Natural killer cell (primary cell): ENCODE measurements at regions not wholly inside any gene's neighbourhood (a gene's known extent, or its start where the extent isn't known, plus 50 kb on each side); places are given as distances from the start of the nearest gene placed in this dataset.

Experiments
- ATAC-seq, 3 donors: fragments of 150-1000 bp in 2 of 3; fragments of 200-7000 bp in 1 of 3; cut with Tn5 transposase; 1 replicate in 1 of 3; 2 replicates in 2 of 3; pipeline ENCODE4 v1.10.0; 2021; ENCODE audit warnings: mild to moderate bottlenecking in 2 of 3, moderate library complexity in 2 of 3
- DNase-seq, 2 donors: peaks; one replicate each; pipeline versions ENCODE4 v3.0.0 to v3.0.0-alpha.2; 2013 to 2021; ENCODE audit warnings: mixed read lengths in 1 of 2
- H3K27ac ChIP-seq: one replicate; pipeline ENCODE4 v1.5.1; 2013; ENCODE audit warnings: mild to moderate bottlenecking, low read length
- H3K27me3 ChIP-seq: one replicate; pipeline ENCODE4 v1.6.1; 2013; ENCODE audit warnings: low read length; ENCODE audit not compliant: control insufficient read depth, insufficient read depth
- H3K36me3 ChIP-seq: one replicate; pipeline ENCODE4 v1.6.1; 2013; ENCODE audit warnings: low read length; ENCODE audit not compliant: control insufficient read depth, insufficient read depth
- H3K4me1 ChIP-seq: one replicate; pipeline ENCODE4 v1.6.1; 2013; ENCODE audit warnings: low read length; ENCODE audit not compliant: control insufficient read depth, insufficient read depth
- H3K4me3 ChIP-seq: one replicate; pipeline ENCODE4 v1.5.1; 2013; ENCODE audit warnings: low read length
- H3K9me3 ChIP-seq: one replicate; pipeline ENCODE4 v1.6.1; 2013; ENCODE audit warnings: low read length; ENCODE audit not compliant: control insufficient read depth, insufficient read depth
- H3K27ac Mint-ChIP-seq, 2 donors: one replicate each; pipeline ENCODE4 v1.8.0; 2022; ENCODE audit warnings: mild to moderate bottlenecking in 2 of 2, mixed read lengths in 2 of 2, moderate library complexity in 1 of 2
- H3K27me3 Mint-ChIP-seq, 2 donors: one replicate each; pipeline ENCODE4 v1.8.0; 2022; ENCODE audit warnings: low read depth in 2 of 2, mixed read lengths in 2 of 2
- H3K36me3 Mint-ChIP-seq: one replicate; pipeline ENCODE4 v1.8.0; 2022; ENCODE audit warnings: mixed read lengths
- H3K4me1 Mint-ChIP-seq, 2 donors: one replicate each; pipeline ENCODE4 v1.8.0; 2022; ENCODE audit warnings: mixed read lengths in 2 of 2
- H3K4me3 Mint-ChIP-seq: one replicate; pipeline ENCODE4 v1.8.0; 2022; ENCODE audit warnings: mild to moderate bottlenecking, moderate library complexity, mixed read lengths
- H3K9me3 Mint-ChIP-seq, 2 donors: one replicate each; pipeline ENCODE4 v1.8.0; 2022; ENCODE audit warnings: mixed read lengths in 2 of 2
- WGBS: methylation state at CpG from one replicate; pipeline ENCODE4 v1.1.7; 2013; ENCODE audit warnings: missing lambda C conversion rate; ENCODE audit not compliant: insufficient coverage; 5-methylcytosine and 5-hydroxymethylcytosine counted together
- intact Hi-C: fragments of 100-400 bp; cut with micrococcal nuclease; formaldehyde crosslinking; loops from one replicate; pipeline ENCODE4 v1.14.2; 2022
- TF ChIP-seq, protein P1 (sequence below): fragments of 200-600 bp; IDR thresholded peaks from one replicate; pipeline ENCODE4 v1.8.0; 2022; ENCODE audit warnings: antibody characterized with exemption

GRCh38 chr18:78296166-78296565 lies 683.5 kb upstream of the SALL3 start:
- H3K4me1 ChIP-seq = no peaks in the 10 kb centered on the region
- H3K27me3 ChIP-seq = no peaks in the 10 kb centered on the region
- H3K27ac ChIP-seq = no peak overlapping the region
- TF ChIP-seq, protein P1, sequence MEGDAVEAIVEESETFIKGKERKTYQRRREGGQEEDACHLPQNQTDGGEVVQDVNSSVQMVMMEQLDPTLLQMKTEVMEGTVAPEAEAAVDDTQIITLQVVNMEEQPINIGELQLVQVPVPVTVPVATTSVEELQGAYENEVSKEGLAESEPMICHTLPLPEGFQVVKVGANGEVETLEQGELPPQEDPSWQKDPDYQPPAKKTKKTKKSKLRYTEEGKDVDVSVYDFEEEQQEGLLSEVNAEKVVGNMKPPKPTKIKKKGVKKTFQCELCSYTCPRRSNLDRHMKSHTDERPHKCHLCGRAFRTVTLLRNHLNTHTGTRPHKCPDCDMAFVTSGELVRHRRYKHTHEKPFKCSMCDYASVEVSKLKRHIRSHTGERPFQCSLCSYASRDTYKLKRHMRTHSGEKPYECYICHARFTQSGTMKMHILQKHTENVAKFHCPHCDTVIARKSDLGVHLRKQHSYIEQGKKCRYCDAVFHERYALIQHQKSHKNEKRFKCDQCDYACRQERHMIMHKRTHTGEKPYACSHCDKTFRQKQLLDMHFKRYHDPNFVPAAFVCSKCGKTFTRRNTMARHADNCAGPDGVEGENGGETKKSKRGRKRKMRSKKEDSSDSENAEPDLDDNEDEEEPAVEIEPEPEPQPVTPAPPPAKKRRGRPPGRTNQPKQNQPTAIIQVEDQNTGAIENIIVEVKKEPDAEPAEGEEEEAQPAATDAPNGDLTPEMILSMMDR = no peak
- H3K27ac Mint-ChIP-seq = no peak overlapping the region
- intact Hi-C loops = no loop called here
- no peaks in the 10 kb centered on the region for H3K4me1 Mint-ChIP-seq
- H3K36me3 ChIP-seq = no peaks in the 10 kb centered on the region
- peaks cover 0 to 2% of the 10 kb centered on the region in 2 donors for H3K27me3 Mint-ChIP-seq
- DNase-seq = no peak
- ATAC-seq = no peak
- no peaks in the 10 kb centered on the region for H3K36me3 Mint-ChIP-seq
- WGBS = 75% methylated on average over 11 of the region's 13 CpGs
- H3K4me3 ChIP-seq = no peak overlapping the region
- H3K9me3 Mint-ChIP-seq = no peaks in the 10 kb centered on the region
- H3K9me3 ChIP-seq = no peaks in the 10 kb centered on the region
- no peak overlapping the region for H3K4me3 Mint-ChIP-seq

DNA sequence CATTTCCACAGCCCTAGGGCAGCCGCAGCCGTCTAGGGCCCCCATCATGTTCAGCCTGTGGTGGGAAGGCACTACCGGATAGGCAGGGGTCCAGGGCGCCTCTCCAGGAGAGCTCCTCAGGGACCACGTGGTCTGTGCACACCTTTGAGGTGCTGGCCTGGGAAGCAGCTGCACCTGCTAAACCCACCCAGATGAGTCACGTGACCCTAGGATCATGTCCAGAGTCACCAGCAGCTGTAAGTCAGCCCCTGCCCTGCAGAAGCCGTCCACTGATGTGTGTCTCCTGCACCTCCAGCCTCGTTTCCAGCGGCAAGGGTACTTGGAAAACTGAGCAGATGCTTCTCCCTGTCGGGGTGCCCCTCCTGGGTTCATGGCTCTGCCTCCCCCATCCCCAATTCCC lies 682.6 kb upstream of the SALL3 start:
- DNase-seq (no peak), ATAC-seq (no peak)
- no peaks in the 10 kb centered on the region for H3K4me1 ChIP-seq
- 83% methylated on average over 10 of the region's 10 CpGs for WGBS
- TF ChIP-seq, protein P1 = no peak
- H3K4me3 Mint-ChIP-seq = no peak overlapping the region
- H3K27ac Mint-ChIP-seq = no peak overlapping the region
- H3K27ac ChIP-seq = no peak overlapping the region
- H3K9me3 Mint-ChIP-seq = no peaks in the 10 kb centered on the region
- H3K27me3 Mint-ChIP-seq = peaks cover 0 to 2% of the 10 kb centered on the region in 2 donors
- no peaks in the 10 kb centered on the region for H3K4me1 Mint-ChIP-seq
- no peaks in the 10 kb centered on the region for H3K9me3 ChIP-seq
- H3K36me3 Mint-ChIP-seq = no peaks in the 10 kb centered on the region
- H3K4me3 ChIP-seq = no peak overlapping the region
- no peaks in the 10 kb centered on the region for H3K36me3 ChIP-seq
- H3K27me3 ChIP-seq = no peaks in the 10 kb centered on the region
- intact Hi-C loops = no loop called here

GRCh38 chr18:78303519-78304191 lies 676.0 kb upstream of the SALL3 start:
- H3K9me3 ChIP-seq = no peaks in the 10 kb centered on the region
- no peaks in the 10 kb centered on the region for H3K4me1 ChIP-seq
- intact Hi-C loops = no loop called here
- H3K36me3 Mint-ChIP-seq = no peaks in the 10 kb centered on the region
- H3K36me3 ChIP-seq = no peaks in the 10 kb centered on the region
- H3K9me3 Mint-ChIP-seq = no peaks in the 10 kb centered on the region
- peaks cover 5% of the 10 kb centered on the region in 2 donors for H3K27me3 Mint-ChIP-seq
- DNase-seq (no peak), ATAC-seq (no peak)
- no peaks in the 10 kb centered on the region for H3K4me1 Mint-ChIP-seq
- no peaks in the 10 kb centered on the region for H3K27me3 ChIP-seq
- no peak overlapping the region for H3K27ac ChIP-seq
- TF ChIP-seq, protein P1 = no peak
- 85% methylated on average over 13 of the region's 15 CpGs for WGBS
- no peak overlapping the region for H3K27ac Mint-ChIP-seq
- H3K4me3 Mint-ChIP-seq = no peak overlapping the region
- H3K4me3 ChIP-seq = no peak overlapping the region
